Progenitor cell of endocrine pancreas (in vitro differentiated cells): ENCODE measurements at regions not wholly inside any gene's neighbourhood (a gene's known extent, or its start where the extent isn't known, plus 50 kb on each side); places are given as distances from the start of the nearest gene placed in this dataset.

Experiments
- DNase-seq: peaks from one replicate; pipeline ENCODE4 v3.0.0; 2021; ENCODE audit warnings: low spot score; ENCODE audit not compliant: unreplicated experiment
- H3K27ac Mint-ChIP-seq: 2 replicates; pipeline ENCODE4 v1.8.0; 2021; ENCODE audit warnings: mild to moderate bottlenecking, moderate library complexity, mixed read lengths
- H3K27me3 Mint-ChIP-seq: 2 replicates; pipeline ENCODE4 v1.8.0; 2021; ENCODE audit warnings: mixed read lengths
- H3K36me3 Mint-ChIP-seq: 2 replicates; pipeline ENCODE4 v1.8.0; 2022; ENCODE audit warnings: mixed read lengths; ENCODE audit not compliant: insufficient read depth
- H3K4me1 Mint-ChIP-seq: 2 replicates; pipeline ENCODE4 v1.8.0; 2021; ENCODE audit warnings: low read depth, mixed read lengths
- H3K4me3 Mint-ChIP-seq: 2 replicates; pipeline ENCODE4 v1.8.0; 2021; ENCODE audit warnings: low read depth, mild to moderate bottlenecking, moderate library complexity, mixed read lengths
- H3K9me3 Mint-ChIP-seq: 2 replicates; pipeline ENCODE4 v1.8.0; 2021; ENCODE audit warnings: low read depth, mixed read lengths
- CTCF ChIP-seq: fragments of 200-600 bp; sonication (generic); IDR thresholded peaks from one replicate; pipeline ENCODE4 v1.5.0; 2021; ENCODE audit warnings: antibody characterized with exemption, mild to moderate bottlenecking; ENCODE audit not compliant: unreplicated experiment

- Mint-ChIP-seq H3K4me1 (no peaks in the 10 kb centered on the region), H3K27me3 (no peaks in the 10 kb centered on the region), H3K27ac (no peak overlapping the region), H3K4me3 (no peak overlapping the region), H3K36me3 (no peaks in the 10 kb centered on the region), H3K9me3 (peaks cover 9% of the 10 kb centered on the region)
- TF ChIP-seq CTCF: peak; percentile 24
- DNase-seq: no peak
Observed at GRCh38 chr9:2367970-2368369, 253.6 kb upstream of the VLDLR start.

- no peaks in the 10 kb centered on the region for H3K27me3 Mint-ChIP-seq
- no peak for DNase-seq
- peaks cover 29% of the 10 kb centered on the region for H3K9me3 Mint-ChIP-seq
- peaks cover 3% of the 10 kb centered on the region for H3K36me3 Mint-ChIP-seq
- no peak for TF ChIP-seq CTCF
- no peaks in the 10 kb centered on the region for H3K4me1 Mint-ChIP-seq
- H3K27ac Mint-ChIP-seq: no peak overlapping the region
- no peak overlapping the region for H3K4me3 Mint-ChIP-seq
Observed at GRCh38 chr9:2373648-2374047, 247.9 kb upstream of the VLDLR start.

- no peak for TF ChIP-seq CTCF
- DNase-seq: no peak
- Mint-ChIP-seq H3K27me3 (no peaks in the 10 kb centered on the region), H3K27ac (no peak overlapping the region), H3K4me1 (no peaks in the 10 kb centered on the region), H3K36me3 (peaks cover 3% of the 10 kb centered on the region), H3K4me3 (no peak overlapping the region), H3K9me3 (peaks cover 29% of the 10 kb centered on the region)
Observed at GRCh38 chr9:2375114-2375513, 246.5 kb upstream of the VLDLR start.

GRCh38 chr9:2377117-2377516 lies 244.5 kb upstream of the VLDLR start:
- DNase-seq: no peak
- peaks cover 3% of the 10 kb centered on the region for H3K36me3 Mint-ChIP-seq
- H3K9me3 Mint-ChIP-seq: peaks cover 27% of the 10 kb centered on the region
- no peak for TF ChIP-seq CTCF
- no peak overlapping the region for H3K27ac Mint-ChIP-seq
- no peaks in the 10 kb centered on the region for H3K4me1 Mint-ChIP-seq
- no peaks in the 10 kb centered on the region for H3K27me3 Mint-ChIP-seq
- no peak overlapping the region for H3K4me3 Mint-ChIP-seq

GRCh38 chr9:2377834-2378233 lies 243.8 kb upstream of the VLDLR start:
- Mint-ChIP-seq H3K36me3 (peaks cover 3% of the 10 kb centered on the region), H3K27ac (no peak overlapping the region)
- TF ChIP-seq CTCF: no peak

More at GRCh38 chr9:2377834-2378233, 243.8 kb upstream of the VLDLR start:
- H3K9me3 Mint-ChIP-seq: peaks cover 22% of the 10 kb centered on the region
- no peak overlapping the region for H3K4me3 Mint-ChIP-seq
- no peaks in the 10 kb centered on the region for H3K27me3 Mint-ChIP-seq
- DNase-seq: no peak
- no peaks in the 10 kb centered on the region for H3K4me1 Mint-ChIP-seq
